Vagina (tissue), 2 donors: ENCODE measurements at regions not wholly inside any gene's neighbourhood (a gene's known extent, or its start where the extent isn't known, plus 50 kb on each side); places are given as distances from the start of the nearest gene placed in this dataset.
"Not testable (repeated sequence)": the region's sequence is repeated elsewhere in the genome, so short reads cannot be mapped to it uniquely, and the experiment has no call there.

Source experiments
- POLR2A ChIP-seq, 2 donors: fragments of 450-650 bp; IDR thresholded peaks; one replicate each; pipeline ENCODE4 v1.6.1; 2017; ENCODE audit warnings: antibody characterized with exemption in 2 of 2, mild to moderate bottlenecking in 2 of 2, moderate library complexity in 2 of 2
- TF ChIP-seq, protein P1 (sequence below), 3 experiments: fragments of 450-650 bp in 2 of 3; fragments of 200-600 bp in 1 of 3; sonication (generic) in 1 of 3; IDR thresholded peaks; one replicate each; pipeline ENCODE4 v1.5.1; 2017 to 2019; ENCODE audit warnings: antibody characterized with exemption in 3 of 3, mild to moderate bottlenecking in 2 of 3, moderate library complexity in 2 of 3

DNA sequence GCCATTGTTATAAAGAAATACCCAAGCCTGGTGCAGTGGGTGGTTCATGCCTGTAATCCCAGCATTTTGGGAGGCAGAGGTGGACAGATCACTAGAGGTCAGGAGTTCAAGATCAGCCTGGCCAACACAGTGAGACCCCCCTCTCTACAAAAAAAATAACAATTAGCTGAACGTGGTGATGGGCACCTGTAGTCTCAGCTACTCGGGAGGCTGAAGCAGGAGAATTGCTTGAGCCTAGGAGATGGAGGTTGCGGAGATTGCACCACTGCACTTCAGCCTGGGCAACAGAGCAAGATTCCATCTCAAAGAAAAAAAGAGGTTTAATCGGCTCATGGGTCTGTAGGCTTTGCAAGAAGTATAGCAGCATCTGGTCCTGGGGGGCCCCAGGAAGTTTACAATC is 284.0 kb downstream of the RASEF start:
- TF ChIP-seq POLR2A (IDR thresholded peaks at IDR 0.05): not testable (repeated sequence)
- TF ChIP-seq, protein P1, sequence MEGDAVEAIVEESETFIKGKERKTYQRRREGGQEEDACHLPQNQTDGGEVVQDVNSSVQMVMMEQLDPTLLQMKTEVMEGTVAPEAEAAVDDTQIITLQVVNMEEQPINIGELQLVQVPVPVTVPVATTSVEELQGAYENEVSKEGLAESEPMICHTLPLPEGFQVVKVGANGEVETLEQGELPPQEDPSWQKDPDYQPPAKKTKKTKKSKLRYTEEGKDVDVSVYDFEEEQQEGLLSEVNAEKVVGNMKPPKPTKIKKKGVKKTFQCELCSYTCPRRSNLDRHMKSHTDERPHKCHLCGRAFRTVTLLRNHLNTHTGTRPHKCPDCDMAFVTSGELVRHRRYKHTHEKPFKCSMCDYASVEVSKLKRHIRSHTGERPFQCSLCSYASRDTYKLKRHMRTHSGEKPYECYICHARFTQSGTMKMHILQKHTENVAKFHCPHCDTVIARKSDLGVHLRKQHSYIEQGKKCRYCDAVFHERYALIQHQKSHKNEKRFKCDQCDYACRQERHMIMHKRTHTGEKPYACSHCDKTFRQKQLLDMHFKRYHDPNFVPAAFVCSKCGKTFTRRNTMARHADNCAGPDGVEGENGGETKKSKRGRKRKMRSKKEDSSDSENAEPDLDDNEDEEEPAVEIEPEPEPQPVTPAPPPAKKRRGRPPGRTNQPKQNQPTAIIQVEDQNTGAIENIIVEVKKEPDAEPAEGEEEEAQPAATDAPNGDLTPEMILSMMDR (IDR thresholded peaks at IDR 0.05): not testable (repeated sequence)
